ENCODE measurements at regions not wholly inside any gene's neighbourhood (a gene's known extent, or its start where the extent isn't known, plus 50 kb on each side); places are given as distances from the start of the nearest gene placed in this dataset.

DNA sequence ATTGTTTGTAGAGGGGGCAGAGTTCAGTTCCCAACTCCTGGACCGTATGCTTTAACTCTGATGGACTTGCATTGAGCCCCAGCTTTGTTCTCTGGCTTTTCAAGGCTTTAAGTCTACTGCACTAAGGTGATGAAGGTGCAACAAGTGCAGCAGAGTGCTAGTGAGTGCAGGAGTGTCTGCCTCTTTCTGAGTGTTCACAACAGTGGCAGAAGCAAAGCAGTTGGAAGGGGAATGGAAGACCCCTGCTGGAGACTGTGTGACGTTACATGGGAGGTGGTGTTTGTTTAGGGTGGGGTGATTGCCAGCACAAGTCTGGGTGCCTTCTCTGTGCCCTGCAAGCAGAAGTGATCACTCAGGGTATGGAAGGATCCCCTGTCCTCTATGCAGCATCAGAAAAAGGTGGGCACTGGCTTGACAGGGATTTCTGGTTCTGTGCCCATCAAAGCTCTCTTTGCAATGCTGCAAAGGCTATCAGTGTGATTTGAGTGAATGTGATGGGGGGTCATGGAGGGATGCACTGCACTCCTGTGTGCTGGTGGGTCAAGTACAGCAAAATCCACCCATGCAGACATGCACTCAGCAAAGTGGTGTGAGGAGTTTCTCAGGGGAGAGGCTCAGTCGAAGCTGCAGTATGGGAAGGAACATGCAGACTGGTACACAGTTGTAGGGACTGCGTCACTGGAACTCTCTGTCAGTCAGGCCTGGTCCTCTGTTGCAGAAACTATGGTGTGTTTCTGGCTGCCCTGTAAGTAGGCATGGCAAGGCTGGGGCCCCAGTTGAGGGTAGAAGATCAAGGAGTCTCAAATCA lies 70.9 kb upstream of the UGT2B7 start (continued):
- TF ChIP-seq, protein P1, sequence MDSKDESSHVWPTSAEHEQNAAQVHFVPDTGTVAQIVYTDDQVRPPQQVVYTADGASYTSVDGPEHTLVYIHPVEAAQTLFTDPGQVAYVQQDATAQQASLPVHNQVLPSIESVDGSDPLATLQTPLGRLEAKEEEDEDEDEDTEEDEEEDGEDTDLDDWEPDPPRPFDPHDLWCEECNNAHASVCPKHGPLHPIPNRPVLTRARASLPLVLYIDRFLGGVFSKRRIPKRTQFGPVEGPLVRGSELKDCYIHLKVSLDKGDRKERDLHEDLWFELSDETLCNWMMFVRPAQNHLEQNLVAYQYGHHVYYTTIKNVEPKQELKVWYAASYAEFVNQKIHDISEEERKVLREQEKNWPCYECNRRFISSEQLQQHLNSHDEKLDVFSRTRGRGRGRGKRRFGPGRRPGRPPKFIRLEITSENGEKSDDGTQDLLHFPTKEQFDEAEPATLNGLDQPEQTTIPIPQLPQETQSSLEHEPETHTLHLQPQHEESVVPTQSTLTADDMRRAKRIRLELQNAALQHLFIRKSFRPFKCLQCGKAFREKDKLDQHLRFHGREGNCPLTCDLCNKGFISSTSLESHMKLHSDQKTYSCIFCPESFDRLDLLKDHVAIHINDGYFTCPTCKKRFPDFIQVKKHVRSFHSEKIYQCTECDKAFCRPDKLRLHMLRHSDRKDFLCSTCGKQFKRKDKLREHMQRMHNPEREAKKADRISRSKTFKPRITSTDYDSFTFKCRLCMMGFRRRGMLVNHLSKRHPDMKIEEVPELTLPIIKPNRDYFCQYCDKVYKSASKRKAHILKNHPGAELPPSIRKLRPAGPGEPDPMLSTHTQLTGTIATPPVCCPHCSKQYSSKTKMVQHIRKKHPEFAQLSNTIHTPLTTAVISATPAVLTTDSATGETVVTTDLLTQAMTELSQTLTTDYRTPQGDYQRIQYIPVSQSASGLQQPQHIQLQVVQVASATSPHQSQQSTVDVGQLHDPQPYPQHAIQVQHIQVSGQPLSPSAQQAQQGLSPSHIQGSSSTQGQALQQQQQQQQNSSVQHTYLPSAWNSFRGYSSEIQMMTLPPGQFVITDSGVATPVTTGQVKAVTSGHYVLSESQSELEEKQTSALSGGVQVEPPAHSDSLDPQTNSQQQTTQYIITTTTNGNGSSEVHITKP (CRISPR knock-in tag; IDR thresholded peaks at IDR 0.05; ENCODE audit: low read depth), result peak; percentile 39; the same call in 1 of the 2 replicates
- TF ChIP-seq ZNF12 (CRISPR knock-in tag; IDR thresholded peaks at IDR 0.05), result peak; percentile 53; the same call in 1 of the 2 replicates
- TF ChIP-seq BCL6 (CRISPR knock-in tag; IDR thresholded peaks at IDR 0.05), result no peak
- TF ChIP-seq, protein P2, sequence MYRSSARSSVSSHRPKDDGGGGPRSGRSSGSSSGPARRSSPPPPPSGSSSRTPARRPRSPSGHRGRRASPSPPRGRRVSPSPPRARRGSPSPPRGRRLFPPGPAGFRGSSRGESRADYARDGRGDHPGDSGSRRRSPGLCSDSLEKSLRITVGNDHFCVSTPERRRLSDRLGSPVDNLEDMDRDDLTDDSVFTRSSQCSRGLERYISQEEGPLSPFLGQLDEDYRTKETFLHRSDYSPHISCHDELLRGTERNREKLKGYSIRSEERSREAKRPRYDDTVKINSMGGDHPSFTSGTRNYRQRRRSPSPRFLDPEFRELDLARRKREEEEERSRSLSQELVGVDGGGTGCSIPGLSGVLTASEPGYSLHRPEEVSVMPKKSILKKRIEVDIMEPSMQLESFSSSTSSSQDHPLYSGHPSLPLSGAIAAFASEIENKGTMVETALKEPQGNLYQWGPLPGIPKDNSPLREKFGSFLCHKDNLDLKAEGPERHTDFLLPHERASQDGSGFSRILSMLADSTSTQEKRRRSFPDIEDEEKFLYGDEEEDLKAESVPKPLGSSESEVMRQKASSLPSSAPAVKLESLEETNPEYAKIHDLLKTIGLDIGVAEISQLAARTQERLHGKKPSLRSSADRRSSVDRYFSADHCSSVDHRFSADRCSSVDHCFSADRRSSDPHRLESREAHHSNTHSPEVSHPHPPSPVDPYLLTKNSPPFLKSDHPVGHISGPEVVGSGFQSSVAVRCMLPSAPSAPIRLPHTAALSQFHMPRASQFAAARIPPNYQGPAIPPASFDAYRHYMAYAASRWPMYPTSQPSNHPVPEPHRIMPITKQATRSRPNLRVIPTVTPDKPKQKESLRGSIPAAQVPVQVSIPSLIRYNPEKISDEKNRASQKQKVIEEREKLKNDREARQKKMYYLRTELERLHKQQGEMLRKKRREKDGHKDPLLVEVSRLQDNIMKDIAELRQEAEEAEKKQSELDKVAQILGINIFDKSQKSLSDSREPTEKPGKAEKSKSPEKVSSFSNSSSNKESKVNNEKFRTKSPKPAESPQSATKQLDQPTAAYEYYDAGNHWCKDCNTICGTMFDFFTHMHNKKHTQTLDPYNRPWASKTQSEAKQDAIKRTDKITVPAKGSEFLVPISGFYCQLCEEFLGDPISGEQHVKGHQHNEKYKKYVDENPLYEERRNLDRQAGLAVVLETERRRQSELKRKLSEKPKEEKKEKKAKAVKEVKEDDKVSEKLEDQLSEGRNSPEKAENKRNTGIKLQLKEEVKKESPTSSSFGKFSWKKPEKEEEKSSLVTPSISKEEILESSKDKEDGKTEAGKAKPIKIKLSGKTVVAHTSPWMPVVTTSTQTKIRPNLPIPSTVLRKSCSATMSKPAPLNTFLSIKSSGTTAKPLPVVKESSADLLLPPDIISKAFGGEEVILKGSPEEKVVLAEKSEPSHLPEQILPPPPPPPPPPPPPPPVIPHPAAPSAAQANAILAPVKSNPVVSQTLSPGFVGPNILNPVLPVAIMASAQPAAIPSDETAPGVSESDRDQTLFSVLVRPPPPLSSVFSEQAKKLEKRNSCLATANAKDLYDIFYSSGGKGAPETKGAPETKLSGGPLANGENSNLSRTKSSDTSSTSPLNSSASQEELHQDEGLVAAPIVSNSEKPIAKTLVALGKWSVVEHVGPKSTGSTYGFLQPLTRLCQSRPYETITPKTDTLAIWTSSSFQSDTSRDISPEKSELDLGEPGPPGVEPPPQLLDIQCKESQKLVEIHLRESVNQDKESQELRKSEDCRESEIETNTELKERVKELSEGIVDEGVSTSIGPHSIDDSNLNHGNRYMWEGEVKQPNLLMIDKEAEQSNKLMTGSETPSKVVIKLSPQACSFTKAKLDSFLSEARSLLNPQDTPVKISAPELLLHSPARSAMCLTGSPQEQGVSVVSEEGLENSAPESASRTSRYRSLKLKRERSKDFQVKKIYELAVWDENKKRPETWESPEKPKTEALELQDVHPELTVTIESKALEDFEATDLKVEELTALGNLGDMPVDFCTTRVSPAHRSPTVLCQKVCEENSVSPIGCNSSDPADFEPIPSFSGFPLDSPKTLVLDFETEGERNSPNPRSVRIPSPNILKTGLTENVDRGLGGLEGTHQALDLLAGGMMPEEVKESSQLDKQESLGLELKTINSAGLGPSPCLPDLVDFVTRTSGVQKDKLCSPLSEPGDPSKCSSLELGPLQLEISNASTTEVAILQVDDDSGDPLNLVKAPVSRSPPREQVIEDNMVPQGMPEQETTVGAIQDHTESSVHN (CRISPR knock-in tag; IDR thresholded peaks at IDR 0.05), result no peak
- no peak for TF ChIP-seq NFE2 (CRISPR knock-in tag; IDR thresholded peaks at IDR 0.05)
- 0 out of 2 replicates have a peak, but pooled peaks have one; percentile 8 for TF ChIP-seq RXRB (CRISPR knock-in tag; IDR thresholded peaks at IDR 0.05; ENCODE audit: borderline replicate concordance)
- TF ChIP-seq ZNF644 (CRISPR knock-in tag; IDR thresholded peaks at IDR 0.05; ENCODE audit: low read depth), result peak; percentile 52; the same call in 1 of the 2 replicates
- TF ChIP-seq, protein P3, sequence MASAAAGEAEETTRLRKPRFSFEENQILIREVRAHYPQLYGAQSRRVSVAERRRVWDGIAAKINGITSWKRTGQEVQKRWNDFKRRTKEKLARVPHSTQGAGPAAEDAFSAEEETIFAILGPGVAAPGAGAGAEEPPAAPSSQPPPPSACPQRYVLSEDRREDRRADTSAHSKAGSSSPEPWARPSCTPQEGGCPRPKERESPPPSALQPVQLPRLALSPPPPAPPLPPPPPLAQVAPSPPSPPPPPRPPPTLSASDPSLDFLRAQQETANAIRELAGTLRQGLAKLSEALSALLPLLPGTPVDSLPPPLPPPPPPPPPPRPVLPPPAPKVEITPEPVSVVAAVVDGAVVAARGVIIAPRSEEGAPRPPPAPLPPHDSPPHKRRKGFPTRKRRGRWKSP (CRISPR knock-in tag; IDR thresholded peaks at IDR 0.05), result 0 out of 2 replicates have a peak, but pooled peaks have one; percentile 48
- TF ChIP-seq ZNF501 (CRISPR knock-in tag; IDR thresholded peaks at IDR 0.05), result no peak
- peak; percentile 77 for TF ChIP-seq FOXA3 (CRISPR knock-in tag; IDR thresholded peaks at IDR 0.05)
- TF ChIP-seq SOX13 (IDR thresholded peaks at IDR 0.05), result no peak
- TF ChIP-seq SOX13 (CRISPR knock-in tag; conservative IDR thresholded peaks at IDR 0.05 in 1 of 2, IDR thresholded peaks at IDR 0.05 in 1 of 2), result peak in 1 of 2 experiments; percentile 59; a peak in 2 of 4 replicates
- TF ChIP-seq, protein P4, sequence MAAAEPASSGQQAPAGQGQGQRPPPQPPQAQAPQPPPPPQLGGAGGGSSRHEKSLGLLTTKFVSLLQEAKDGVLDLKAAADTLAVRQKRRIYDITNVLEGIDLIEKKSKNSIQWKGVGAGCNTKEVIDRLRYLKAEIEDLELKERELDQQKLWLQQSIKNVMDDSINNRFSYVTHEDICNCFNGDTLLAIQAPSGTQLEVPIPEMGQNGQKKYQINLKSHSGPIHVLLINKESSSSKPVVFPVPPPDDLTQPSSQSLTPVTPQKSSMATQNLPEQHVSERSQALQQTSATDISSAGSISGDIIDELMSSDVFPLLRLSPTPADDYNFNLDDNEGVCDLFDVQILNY (CRISPR knock-in tag; conservative IDR thresholded peaks at IDR 0.05), result no peak
- peak; percentile 76; the same call in 1 of the 2 replicates for TF ChIP-seq PITX1 (CRISPR knock-in tag; IDR thresholded peaks at IDR 0.05)

Measured in HepG2 (cell line).